IMR-90 (cell line): ENCODE measurements at regions not wholly inside any gene's neighbourhood (a gene's known extent, or its start where the extent isn't known, plus 50 kb on each side); places are given as distances from the start of the nearest gene placed in this dataset.

Experiments used
- ATAC-seq: fragments of 200-7000 bp; cut with Tn5 transposase; 2 replicates; pipeline ENCODE4 v1.9.1; 2020; ENCODE audit warnings: low read depth, mild to moderate bottlenecking, moderate library complexity
- BruUV-seq: library from RNA; stranded (reverse); fragments of 400-500 nt; replicated peaks from 2 replicates; lab custom pipeline; 2021; lab: Mats Ljungman, UMichigan
- CTCF ChIA-PET: fragments of 300-600 bp; formaldehyde crosslinking; extraction: SDS; loops from one replicate; lab custom pipeline; 2021; ENCODE audit warnings: antibody characterized with exemption; lab: Yijun Ruan, JAX
- POLR2A ChIA-PET: fragments of 300-600 bp; sonication (Branson Sonifier 250); formaldehyde crosslinking; loops from one replicate; lab custom pipeline; 2022; ENCODE audit warnings: antibody characterized with exemption; ENCODE audit not compliant: unreplicated experiment; lab: Charles Lee
- DNase-seq: peaks from one replicate; pipeline ENCODE4 v3.0.0; 2013
- H2AFZ ChIP-seq: replicated peaks from 2 replicates; pipeline ENCODE3; 2013; ENCODE audit warnings: low read length, mild to moderate bottlenecking; ENCODE audit not compliant: poor library complexity
- H2AK5ac ChIP-seq: 2 replicates; pipeline ENCODE4 v1.6.1; 2013; ENCODE audit warnings: low read depth, low read length, inconsistent platforms
- H2AK9ac ChIP-seq: replicated peaks from 2 replicates; pipeline ENCODE3; 2013; ENCODE audit warnings: mild to moderate bottlenecking, low read depth, low read length, moderate library complexity; ENCODE audit not compliant: poor library complexity
- H2BK120ac ChIP-seq: 2 replicates; pipeline ENCODE4 v1.6.1; 2013; ENCODE audit warnings: low read depth, low read length, inconsistent platforms
- H2BK15ac ChIP-seq: 3 replicates; pipeline ENCODE4 v1.6.1; 2013; ENCODE audit warnings: low read depth, low read length, inconsistent platforms
- H2BK20ac ChIP-seq: 2 replicates; pipeline ENCODE4 v1.6.1; 2013; ENCODE audit warnings: low read depth, mild to moderate bottlenecking, inconsistent platforms, low read length, moderate library complexity
- H2BK5ac ChIP-seq: 2 replicates; pipeline ENCODE4 v1.6.1; 2013; ENCODE audit warnings: mild to moderate bottlenecking, low read depth, low read length, inconsistent platforms; ENCODE audit not compliant: poor library complexity, severe bottlenecking
- H3K14ac ChIP-seq: replicated peaks from 2 replicates; pipeline ENCODE4 v1.6.1; 2013; ENCODE audit warnings: low read depth, low read length, inconsistent platforms
- H3K18ac ChIP-seq: 2 replicates; pipeline ENCODE4 v1.6.1; 2013; ENCODE audit warnings: low read depth, low read length, control low read depth
- H3K23ac ChIP-seq: 2 replicates; pipeline ENCODE4 v1.6.1; 2013; ENCODE audit warnings: low read depth, low read length, inconsistent platforms
- H3K27ac ChIP-seq: 2 replicates; pipeline ENCODE4 v1.5.1; 2013; ENCODE audit warnings: mild to moderate bottlenecking, control low read depth, low read length; ENCODE audit not compliant: insufficient read depth
- H3K27me3 ChIP-seq: 2 replicates; pipeline ENCODE4 v1.6.1; 2013; ENCODE audit warnings: low read length; ENCODE audit not compliant: control insufficient read depth, insufficient read depth
- H3K36me3 ChIP-seq: 2 replicates; pipeline ENCODE4 v1.6.1; 2013; ENCODE audit warnings: low read length, mixed read lengths; ENCODE audit not compliant: control insufficient read depth, insufficient read depth
- H3K4ac ChIP-seq: 2 replicates; pipeline ENCODE4 v1.6.1; 2013; ENCODE audit warnings: low read depth, low read length, inconsistent platforms
- H3K4me1 ChIP-seq: 2 replicates; pipeline ENCODE4 v1.6.1; 2013; ENCODE audit warnings: low read length, mixed read lengths; ENCODE audit not compliant: control insufficient read depth, insufficient read depth
- H3K4me2 ChIP-seq: 2 replicates; pipeline ENCODE4 v1.6.1; 2013; ENCODE audit warnings: low read depth, mild to moderate bottlenecking, control low read depth, low read length, moderate library complexity
- H3K4me3 ChIP-seq: 2 replicates; pipeline ENCODE4 v1.5.1; 2013; ENCODE audit warnings: low read depth, mild to moderate bottlenecking, control low read depth, low read length, moderate library complexity; ENCODE audit not compliant: insufficient read depth
- H3K56ac ChIP-seq: 2 replicates; pipeline ENCODE4 v1.6.1; 2013; ENCODE audit warnings: low read length, inconsistent platforms; ENCODE audit not compliant: insufficient read depth; ENCODE audit errors: extremely low read depth
- H3K79me1 ChIP-seq, 2 experiments: 2 replicates each; pipeline ENCODE4 v1.6.1; 2013; ENCODE audit warnings: low read length in 2 of 2, inconsistent platforms in 1 of 2, low read depth in 1 of 2
- H3K9ac ChIP-seq: 2 replicates; pipeline ENCODE4 v1.6.1; 2013; ENCODE audit warnings: low read depth, low read length, control low read depth
- H3K9me1 ChIP-seq: 2 replicates; pipeline ENCODE4 v1.6.1; 2013; ENCODE audit warnings: low read length, inconsistent platforms; ENCODE audit not compliant: insufficient read depth
- H3K9me3 ChIP-seq: 2 replicates; pipeline ENCODE4 v1.6.1; 2013; ENCODE audit warnings: low read length; ENCODE audit not compliant: control insufficient read depth, insufficient read depth
- H4K20me1 ChIP-seq: 2 replicates; pipeline ENCODE4 v1.6.1; 2013; ENCODE audit warnings: low read length, inconsistent platforms; ENCODE audit not compliant: insufficient read depth
- H4K5ac ChIP-seq: 2 replicates; pipeline ENCODE4 v1.6.1; 2013; ENCODE audit warnings: mild to moderate bottlenecking, low read depth, low read length, control low read depth
- H4K8ac ChIP-seq, 2 experiments: 2 replicates each; pipeline ENCODE4 v1.6.1; 2013; ENCODE audit warnings: low read depth in 2 of 2, low read length in 2 of 2, control low read depth in 1 of 2, inconsistent platforms in 1 of 2
- H4K91ac ChIP-seq: 2 replicates; pipeline ENCODE4 v1.6.1; 2013; ENCODE audit warnings: low read depth, low read length, inconsistent platforms; ENCODE audit not compliant: insufficient read depth
- BHLHE40 ChIP-seq: fragments of 150-350 bp; IDR thresholded peaks from 2 replicates; pipeline ENCODE4 v1.6.1; 2016; ENCODE audit warnings: mild to moderate bottlenecking, low read depth, low read length
- CEBPB ChIP-seq: IDR thresholded peaks from 2 replicates; pipeline ENCODE4 v1.6.1; 2012; ENCODE audit warnings: low read depth, low read length, improper control_type of control experiment
- CHD1 ChIP-seq: IDR thresholded peaks from 2 replicates; pipeline ENCODE4 v1.6.1; 2012; ENCODE audit warnings: low read depth, low read length, improper control_type of control experiment
- FOS ChIP-seq: fragments of 150-350 bp; IDR thresholded peaks from 2 replicates; pipeline ENCODE4 v1.6.1; 2016; ENCODE audit warnings: low read depth, low read length
- MAFK ChIP-seq: IDR thresholded peaks from 2 replicates; pipeline ENCODE4 v1.6.1; 2012; ENCODE audit warnings: low read depth, low read length, improper control_type of control experiment
- MAZ ChIP-seq: IDR thresholded peaks from 2 replicates; pipeline ENCODE4 v1.6.1; 2012; ENCODE audit warnings: low read depth, mild to moderate bottlenecking, low read length, improper control_type of control experiment, moderate library complexity, borderline replicate concordance
- MXI1 ChIP-seq: IDR thresholded peaks from 2 replicates; pipeline ENCODE4 v1.6.1; 2012; ENCODE audit warnings: low read depth, mild to moderate bottlenecking, low read length, moderate library complexity, borderline replicate concordance
- NFE2L2 ChIP-seq: fragments of 150-350 bp; IDR thresholded peaks from 2 replicates; pipeline ENCODE4 v1.6.1; 2016; ENCODE audit warnings: low read depth, mild to moderate bottlenecking, low read length
- POLR2A ChIP-seq: IDR thresholded peaks from 2 replicates; pipeline ENCODE4 v1.6.1; 2012; ENCODE audit warnings: mild to moderate bottlenecking, low read depth, low read length
- RAD21 ChIP-seq: IDR thresholded peaks from 2 replicates; pipeline ENCODE4 v1.6.1; 2012; ENCODE audit warnings: low read length, improper control_type of control experiment
- RCOR1 ChIP-seq: IDR thresholded peaks from 2 replicates; pipeline ENCODE4 v1.6.1; 2012; ENCODE audit warnings: mild to moderate bottlenecking, low read length, improper control_type of control experiment; ENCODE audit not compliant: insufficient replicate concordance
- RFX5 ChIP-seq: IDR thresholded peaks from 2 replicates; pipeline ENCODE4 v1.8.0; 2012; ENCODE audit warnings: low read depth, mild to moderate bottlenecking, low read length, moderate library complexity
- SMC3 ChIP-seq: fragments of 150-350 bp; IDR thresholded peaks from 2 replicates; pipeline ENCODE4 v1.6.1; 2016; ENCODE audit warnings: low read depth, mild to moderate bottlenecking, antibody characterized with exemption, low read length, moderate library complexity
- WGBS, 2 experiments: methylation state at CpG; one replicate each; pipeline versions ENCODE4 v1.1.5 to v1.1.7; 2013; ENCODE audit warnings: missing lambda C conversion rate in 2 of 2; ENCODE audit not compliant: insufficient read length in 1 of 2; ENCODE audit errors: extremely low coverage in 2 of 2; 5-methylcytosine and 5-hydroxymethylcytosine counted together
- dilution Hi-C: fragments of 300-500 bp; cut with HindIII; formaldehyde crosslinking; loops from one replicate; pipeline ENCODE4 v1.14.3; 2018; ENCODE audit warnings: low sequenced_read_pairs; ENCODE audit not compliant: unreplicated experiment
- in situ Hi-C: fragments of 300-500 bp; cut with MboI; formaldehyde crosslinking; loops from 3 replicates; pipeline ENCODE4 v1.14.3; 2019; ENCODE audit warnings: low sequenced_read_pairs, inconsistent platforms, mixed read lengths
- intact Hi-C: fragments of 100-400 bp; cut with micrococcal nuclease; formaldehyde crosslinking; loops from 2 replicates; pipeline ENCODE4 v1.10.0; 2022
- TF ChIP-seq, protein P1 (sequence below): fragments of 150-350 bp; IDR thresholded peaks from 2 replicates; pipeline ENCODE4 v1.6.1; 2016; ENCODE audit warnings: low read depth, mild to moderate bottlenecking, low read length, moderate library complexity, borderline replicate concordance
- TF ChIP-seq, protein P2 (sequence below): conservative IDR thresholded peaks from 2 replicates; pipeline ENCODE4 v1.5.1; 2012; ENCODE audit warnings: mild to moderate bottlenecking, low read depth, low read length, improper control_type of control experiment

GRCh38 chr18:4605212-4605611 lies 150.1 kb upstream of the DLGAP1 start:
- Histone ChIP-seq H3K56ac (no peak overlapping the region), H3K4ac (no peak overlapping the region), H2AK9ac (no peak overlapping the region), H2BK20ac (no peak overlapping the region), H3K23ac (no peak overlapping the region), H3K9me1 (no peaks in the 10 kb centered on the region), H4K91ac (no peak overlapping the region), H3K14ac (no peak overlapping the region), H4K8ac (no peak overlapping the region), H3K79me1 (no peaks in the 10 kb centered on the region), H3K4me2 (no peak overlapping the region), H3K27ac (no peak overlapping the region), H4K5ac (no peak overlapping the region), H3K4me1 (no peaks in the 10 kb centered on the region), H2AFZ (no peak overlapping the region), H3K36me3 (no peaks in the 10 kb centered on the region), H4K20me1 (no peaks in the 10 kb centered on the region), H2BK15ac (no peak overlapping the region), H2BK120ac (no peak overlapping the region), H2AK5ac (no peak overlapping the region), H2BK5ac (no peak overlapping the region), H3K18ac (no peak overlapping the region), H3K4me3 (no peak overlapping the region), H3K27me3 (no peaks in the 10 kb centered on the region), H3K9ac (no peak overlapping the region), H3K9me3 (no peaks in the 10 kb centered on the region)
- in situ Hi-C loops (no loop called here), intact Hi-C loops (no loop called here), dilution Hi-C loops (no loop called here)
- ChIA-PET POLR2A (no interaction called here), CTCF (no interaction called here)
- WGBS, 2 experiments: no CpG with 5 or more reads among the region's 3 CpGs
- DNase-seq: no peak
- TF ChIP-seq MAFK: no peak
- TF ChIP-seq RCOR1: no peak
- no peak for TF ChIP-seq RAD21
- no peak for TF ChIP-seq RFX5
- TF ChIP-seq SMC3: no peak
- TF ChIP-seq CEBPB: no peak
- TF ChIP-seq, protein P1, sequence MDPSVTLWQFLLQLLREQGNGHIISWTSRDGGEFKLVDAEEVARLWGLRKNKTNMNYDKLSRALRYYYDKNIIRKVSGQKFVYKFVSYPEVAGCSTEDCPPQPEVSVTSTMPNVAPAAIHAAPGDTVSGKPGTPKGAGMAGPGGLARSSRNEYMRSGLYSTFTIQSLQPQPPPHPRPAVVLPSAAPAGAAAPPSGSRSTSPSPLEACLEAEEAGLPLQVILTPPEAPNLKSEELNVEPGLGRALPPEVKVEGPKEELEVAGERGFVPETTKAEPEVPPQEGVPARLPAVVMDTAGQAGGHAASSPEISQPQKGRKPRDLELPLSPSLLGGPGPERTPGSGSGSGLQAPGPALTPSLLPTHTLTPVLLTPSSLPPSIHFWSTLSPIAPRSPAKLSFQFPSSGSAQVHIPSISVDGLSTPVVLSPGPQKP: no peak
- TF ChIP-seq BHLHE40: no peak
- no peak for TF ChIP-seq MAZ
- TF ChIP-seq MXI1: no peak
- no peak for TF ChIP-seq FOS
- TF ChIP-seq CHD1: no peak
- TF ChIP-seq POLR2A: no peak
- no peak for TF ChIP-seq NFE2L2
- TF ChIP-seq, protein P2, sequence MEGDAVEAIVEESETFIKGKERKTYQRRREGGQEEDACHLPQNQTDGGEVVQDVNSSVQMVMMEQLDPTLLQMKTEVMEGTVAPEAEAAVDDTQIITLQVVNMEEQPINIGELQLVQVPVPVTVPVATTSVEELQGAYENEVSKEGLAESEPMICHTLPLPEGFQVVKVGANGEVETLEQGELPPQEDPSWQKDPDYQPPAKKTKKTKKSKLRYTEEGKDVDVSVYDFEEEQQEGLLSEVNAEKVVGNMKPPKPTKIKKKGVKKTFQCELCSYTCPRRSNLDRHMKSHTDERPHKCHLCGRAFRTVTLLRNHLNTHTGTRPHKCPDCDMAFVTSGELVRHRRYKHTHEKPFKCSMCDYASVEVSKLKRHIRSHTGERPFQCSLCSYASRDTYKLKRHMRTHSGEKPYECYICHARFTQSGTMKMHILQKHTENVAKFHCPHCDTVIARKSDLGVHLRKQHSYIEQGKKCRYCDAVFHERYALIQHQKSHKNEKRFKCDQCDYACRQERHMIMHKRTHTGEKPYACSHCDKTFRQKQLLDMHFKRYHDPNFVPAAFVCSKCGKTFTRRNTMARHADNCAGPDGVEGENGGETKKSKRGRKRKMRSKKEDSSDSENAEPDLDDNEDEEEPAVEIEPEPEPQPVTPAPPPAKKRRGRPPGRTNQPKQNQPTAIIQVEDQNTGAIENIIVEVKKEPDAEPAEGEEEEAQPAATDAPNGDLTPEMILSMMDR: no peak
- ATAC-seq: no peak
- no TSS peak for BruUV-seq
